ENCODE measurements at regions not wholly inside any gene's neighbourhood (a gene's known extent, or its start where the extent isn't known, plus 50 kb on each side); places are given as distances from the start of the nearest gene placed in this dataset.
A peak's percentile ranks its signal among the peaks of the same experiment; 100 is the strongest.
"Not testable (repeated sequence)": the region's sequence is repeated elsewhere in the genome, so short reads cannot be mapped to it uniquely, and the experiment has no call there.

DNA sequence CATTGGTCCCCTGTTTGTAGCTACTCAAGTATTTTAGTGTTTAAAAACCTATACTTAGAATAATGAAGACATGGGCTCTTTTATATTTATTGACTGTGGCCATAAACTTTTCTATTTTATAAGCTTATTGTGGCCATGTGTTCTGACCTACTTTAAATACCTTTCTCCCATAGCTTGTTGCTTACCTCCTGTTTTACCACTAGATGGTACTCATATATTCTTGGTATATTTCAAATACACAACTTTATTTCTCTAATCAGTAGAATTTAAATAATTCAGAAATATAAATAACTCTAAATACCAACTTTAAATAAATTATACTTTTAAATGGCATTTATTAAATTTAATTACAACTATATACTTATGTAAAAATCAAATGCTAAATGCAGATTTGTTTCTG lies 498.0 kb downstream of the PRDM9 start:
- Histone ChIP-seq H4K20me1 (ENCODE audit: insufficient read depth) (no peaks in the 10 kb centered on the region), H3K36me3 (ENCODE audit: insufficient read depth, low read length) (no peaks in the 10 kb centered on the region), H3K4me3 (ENCODE audit: low read length) (no peak overlapping the region), H3K9me2 (ENCODE audit: insufficient read depth, low read length) (no peaks in the 10 kb centered on the region), H3K27me3 (ENCODE audit: insufficient read depth, low read depth, low read length) (no peaks in the 10 kb centered on the region), H3K4me2 (ENCODE audit: low read length) (no peak overlapping the region), H3K9ac (ENCODE audit: low read length) (no peak overlapping the region), H3F3A (ENCODE audit: insufficient read depth, low read length, poor library complexity, severe bottlenecking) (no peaks in the 10 kb centered on the region), H3K9me3 (ENCODE audit: low read length) (no peaks in the 10 kb centered on the region), H2AFZ (ENCODE audit: low read depth, low read length) (no peak overlapping the region), H3K79me2 (replicated peaks; ENCODE audit: insufficient read depth, low read length) (no peaks in the 10 kb centered on the region), H3K27ac (ENCODE audit: low read length) (no peak overlapping the region)
- TF ChIP-seq SMC3 (conservative IDR thresholded peaks at IDR 0.05; ENCODE audit: poor library complexity) (peak; percentile 53), EZH2 (IDR thresholded peaks at IDR 0.05; ENCODE audit: borderline replicate concordance, insufficient read depth, low read length, poor library complexity, severe bottlenecking) (no peak), MXI1 (conservative IDR thresholded peaks at IDR 0.05; ENCODE audit: poor library complexity, severe bottlenecking) (no peak), POLR2AphosphoS5 (IDR thresholded peaks at IDR 0.05) (no peak), RAD21 (conservative IDR thresholded peaks at IDR 0.05) (peak; percentile 42), TAF1 (IDR thresholded peaks at IDR 0.05; ENCODE audit: low read depth) (no peak), EP300 (conservative IDR thresholded peaks at IDR 0.05; ENCODE audit: poor library complexity, severe bottlenecking) (no peak)
- TF ChIP-seq, protein P1, sequence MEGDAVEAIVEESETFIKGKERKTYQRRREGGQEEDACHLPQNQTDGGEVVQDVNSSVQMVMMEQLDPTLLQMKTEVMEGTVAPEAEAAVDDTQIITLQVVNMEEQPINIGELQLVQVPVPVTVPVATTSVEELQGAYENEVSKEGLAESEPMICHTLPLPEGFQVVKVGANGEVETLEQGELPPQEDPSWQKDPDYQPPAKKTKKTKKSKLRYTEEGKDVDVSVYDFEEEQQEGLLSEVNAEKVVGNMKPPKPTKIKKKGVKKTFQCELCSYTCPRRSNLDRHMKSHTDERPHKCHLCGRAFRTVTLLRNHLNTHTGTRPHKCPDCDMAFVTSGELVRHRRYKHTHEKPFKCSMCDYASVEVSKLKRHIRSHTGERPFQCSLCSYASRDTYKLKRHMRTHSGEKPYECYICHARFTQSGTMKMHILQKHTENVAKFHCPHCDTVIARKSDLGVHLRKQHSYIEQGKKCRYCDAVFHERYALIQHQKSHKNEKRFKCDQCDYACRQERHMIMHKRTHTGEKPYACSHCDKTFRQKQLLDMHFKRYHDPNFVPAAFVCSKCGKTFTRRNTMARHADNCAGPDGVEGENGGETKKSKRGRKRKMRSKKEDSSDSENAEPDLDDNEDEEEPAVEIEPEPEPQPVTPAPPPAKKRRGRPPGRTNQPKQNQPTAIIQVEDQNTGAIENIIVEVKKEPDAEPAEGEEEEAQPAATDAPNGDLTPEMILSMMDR (IDR thresholded peaks at IDR 0.05; ENCODE audit: poor library complexity, severe bottlenecking) = peak; percentile 53

DNA sequence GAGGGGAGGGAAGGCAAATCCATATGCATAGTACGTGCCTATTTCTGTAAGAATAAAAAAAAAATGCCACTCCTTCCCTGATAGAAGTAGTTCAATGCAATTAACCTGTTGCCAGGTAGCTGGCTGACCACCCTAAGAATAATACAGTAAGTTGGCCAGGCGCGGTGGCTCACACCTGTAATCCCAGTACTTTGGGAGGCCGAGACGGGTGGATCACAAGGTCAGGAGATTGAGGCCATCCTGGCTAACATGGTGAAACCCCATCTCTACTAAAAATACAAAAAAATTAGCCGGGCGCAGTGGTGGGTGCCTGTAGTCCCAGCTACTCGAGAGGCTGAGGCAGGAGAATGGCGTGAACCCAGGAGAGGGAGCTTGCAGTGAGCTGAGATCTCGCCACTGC lies 510.3 kb downstream of the PRDM9 start:
- not testable (repeated sequence) for H3K9ac ChIP-seq (ENCODE audit: low read length); H3K9me3 ChIP-seq (ENCODE audit: low read length); H3K79me2 ChIP-seq (replicated peaks; ENCODE audit: insufficient read depth, low read length); H3K27ac ChIP-seq (ENCODE audit: low read length); H3K4me3 ChIP-seq (ENCODE audit: low read length); H3K27me3 ChIP-seq (ENCODE audit: insufficient read depth, low read depth, low read length); H3K36me3 ChIP-seq (ENCODE audit: insufficient read depth, low read length); H2AFZ ChIP-seq (ENCODE audit: low read depth, low read length); H3F3A ChIP-seq (ENCODE audit: insufficient read depth, low read length, poor library complexity, severe bottlenecking); H4K20me1 ChIP-seq (ENCODE audit: insufficient read depth); H3K9me2 ChIP-seq (ENCODE audit: insufficient read depth, low read length); H3K4me2 ChIP-seq (ENCODE audit: low read length)

DNA sequence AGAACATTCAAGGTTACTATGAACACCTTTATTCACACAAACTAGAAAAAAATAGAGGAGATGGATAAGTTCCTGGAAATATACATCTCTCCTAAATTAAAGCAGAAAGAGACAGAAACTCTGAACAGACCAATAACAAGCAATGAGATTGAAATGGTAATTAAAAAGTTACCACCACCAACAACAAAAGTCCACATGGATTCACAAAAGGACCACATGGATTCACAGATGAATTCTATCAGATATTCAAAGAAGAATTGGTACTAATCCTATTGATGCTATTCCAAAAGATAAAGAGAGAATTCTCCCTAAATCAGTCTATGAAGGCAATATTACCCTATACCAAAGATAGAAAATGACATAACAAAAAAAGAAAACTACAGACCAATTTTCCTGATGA lies 518.9 kb downstream of the PRDM9 start:
- Histone ChIP-seq H3K27me3 (ENCODE audit: insufficient read depth, low read depth, low read length) (no peaks in the 10 kb centered on the region), H3K36me3 (ENCODE audit: insufficient read depth, low read length) (no peaks in the 10 kb centered on the region), H3K27ac (ENCODE audit: low read length) (no peak overlapping the region), H3K79me2 (replicated peaks; ENCODE audit: insufficient read depth, low read length) (no peaks in the 10 kb centered on the region), H3K9me2 (ENCODE audit: insufficient read depth, low read length) (no peaks in the 10 kb centered on the region), H3F3A (ENCODE audit: insufficient read depth, low read length, poor library complexity, severe bottlenecking) (no peaks in the 10 kb centered on the region), H2AFZ (ENCODE audit: low read depth, low read length) (no peak overlapping the region), H3K9me3 (ENCODE audit: low read length) (no peaks in the 10 kb centered on the region), H3K4me3 (ENCODE audit: low read length) (no peak overlapping the region), H4K20me1 (ENCODE audit: insufficient read depth) (no peaks in the 10 kb centered on the region), H3K4me2 (ENCODE audit: low read length) (no peak overlapping the region), H3K9ac (ENCODE audit: low read length) (no peak overlapping the region)
- TF ChIP-seq, protein P1 (IDR thresholded peaks at IDR 0.05; ENCODE audit: poor library complexity, severe bottlenecking) = no peak
- TF ChIP-seq EZH2 (IDR thresholded peaks at IDR 0.05; ENCODE audit: borderline replicate concordance, insufficient read depth, low read length, poor library complexity, severe bottlenecking) = no peak
- no peak for TF ChIP-seq MXI1 (conservative IDR thresholded peaks at IDR 0.05; ENCODE audit: poor library complexity, severe bottlenecking)
- no peak for TF ChIP-seq TAF1 (IDR thresholded peaks at IDR 0.05; ENCODE audit: low read depth)
- no peak for TF ChIP-seq POLR2AphosphoS5 (IDR thresholded peaks at IDR 0.05)
